Pancreas (tissue), 10 donors: ENCODE measurements at regions not wholly inside any gene's neighbourhood (a gene's known extent, or its start where the extent isn't known, plus 50 kb on each side); places are given as distances from the start of the nearest gene placed in this dataset.
A peak's percentile ranks its signal among the peaks of the same experiment; 100 is the strongest.

Source experiments
- ATAC-seq, 4 donors: fragments of 200-7000 bp; cut with Tn5 transposase; one replicate each; pipeline versions ENCODE4 v1.8.0 to v1.9.1; 2020; ENCODE audit warnings: mild to moderate bottlenecking in 4 of 4, moderate library complexity in 4 of 4
- DNase-seq, 6 donors: peaks; one replicate each; pipeline ENCODE4 v3.0.0-alpha.2; 2020
- FAIRE-seq: peaks from 2 replicates; lab custom pipeline; 2012; peaks lifted over from hg19 to GRCh38; lab: Jason Lieb, UNC
- H3K27ac ChIP-seq, 4 donors: fragments of 200-600 bp; sonication (generic); 1 replicate in 3 of 4; 2 replicates in 1 of 4; pipeline versions ENCODE4 v1.5.0 to v1.8.0; 2020
- H3K27me3 ChIP-seq, 4 donors: fragments of 200-600 bp; one replicate each; pipeline ENCODE4 v1.8.0; 2021
- H3K36me3 ChIP-seq, 3 donors: fragments of 200-600 bp; sonication (generic) in 1 of 3; one replicate each; pipeline versions ENCODE4 v1.5.0 to v1.8.0; 2020 to 2021
- H3K4me1 ChIP-seq, 3 donors: fragments of 200-600 bp; one replicate each; pipeline ENCODE4 v1.8.0; 2021
- H3K4me3 ChIP-seq, 4 donors: fragments of 200-600 bp; sonication (generic) in 2 of 4; one replicate each; pipeline versions ENCODE4 v1.5.0 to v1.8.0; 2020 to 2021
- H3K9me3 ChIP-seq, 4 donors: fragments of 200-600 bp; one replicate each; pipeline ENCODE4 v1.8.0; 2021
- CTCF ChIP-seq, 4 donors: fragments of 200-600 bp; sonication (generic) in 3 of 4; IDR thresholded peaks; one replicate each; pipeline versions ENCODE4 v1.5.0 to v1.8.0; 2021; ENCODE audit warnings: antibody characterized with exemption in 4 of 4
- WGBS, 2 donors: extraction: QIAGEN DNeasy Blood & Tissue Kit; methylation state at CpG; one replicate each; pipeline ENCODE4 v1.1.7; 2013; 5-methylcytosine and 5-hydroxymethylcytosine counted together
- intact Hi-C, 3 donors: fragments of 100-400 bp; cut with DNase I; formaldehyde crosslinking; loops; one replicate each; pipeline versions ENCODE4 v1.11.1 to v1.14.2; 2022
- donor health status: healthy with polysubstance abuse.
- donor health status: DM: no; HTN: no; CAD: no; lungs with moderate emphysema.
- donor health status: DM: no; HTN: no; CAD: no.
- donor health status: control.
- donor health status: control.
- donor health status: Bipolar disorder and iron deficiency.
- donor health status: DM: yes; HTN: yes; CAD: no.
- donor health status: DM: no; HTN: no; CAD: no.
- donor health status: DM: no; HTN: no; CAD: no.
- donor health status: DM: yes; HTN: yes; CAD: no.

GRCh38 chr11:26204101-26204500, 127.8 kb upstream of the ANO3 start:
- Histone ChIP-seq H3K4me3 (no peak overlapping the region), H3K27me3 (no peaks in the 10 kb centered on the region), H3K4me1 (no peaks in the 10 kb centered on the region), H3K36me3 (no peaks in the 10 kb centered on the region), H3K27ac (no peak overlapping the region), H3K9me3 (no peaks in the 10 kb centered on the region)
- ATAC-seq = no peak
- no peak for FAIRE-seq
- no peak for DNase-seq
- no peak for TF ChIP-seq CTCF (IDR thresholded peaks at IDR 0.05)
- WGBS, 2 donors = 60 to 61% methylated on average over 2 of the region's 2 CpGs
- intact Hi-C loops = no loop called here

GRCh38 chr11:26204839-26205238, 127.1 kb upstream of the ANO3 start:
- no peaks in the 10 kb centered on the region for H3K27me3 ChIP-seq
- ATAC-seq (no peak), FAIRE-seq (no peak), DNase-seq (no peak)
- no peak overlapping the region for H3K27ac ChIP-seq
- intact Hi-C loops = no loop called here
- no peaks in the 10 kb centered on the region for H3K4me1 ChIP-seq
- no peaks in the 10 kb centered on the region for H3K9me3 ChIP-seq
- H3K4me3 ChIP-seq = no peak overlapping the region
- no peak for TF ChIP-seq CTCF (IDR thresholded peaks at IDR 0.05)
- 60 to 69% methylated on average over 5 of the region's 5 CpGs for WGBS, 2 donors
- H3K36me3 ChIP-seq = no peaks in the 10 kb centered on the region

GRCh38 chr11:26219183-26220117, 112.5 kb upstream of the ANO3 start:
- no peak for TF ChIP-seq CTCF (IDR thresholded peaks at IDR 0.05)
- intact Hi-C loops = no loop called here
- DNase-seq (no peak), FAIRE-seq (no peak), ATAC-seq (no peak)
- Histone ChIP-seq H3K9me3 (no peaks in the 10 kb centered on the region), H3K4me3 (no peak overlapping the region), H3K4me1 (no peaks in the 10 kb centered on the region), H3K27me3 (no peaks in the 10 kb centered on the region), H3K36me3 (no peaks in the 10 kb centered on the region), H3K27ac (no peak overlapping the region)
- WGBS, 2 donors = 60 to 77% methylated on average over 4 of the region's 4 CpGs

- intact Hi-C loops = loop anchor here in 1 of 3 donors (5.0 kb wide), 1 partner anchor 243 kb away; no protein-coding TSS in a partner anchor
- TF ChIP-seq CTCF (IDR thresholded peaks at IDR 0.05) = no peak
- no peak overlapping the region for H3K4me3 ChIP-seq
- H3K27ac ChIP-seq = no peak overlapping the region
- WGBS, 2 donors = 76 to 85% methylated on average over 1 of the region's 1 CpG
- DNase-seq (no peak), FAIRE-seq (no peak), ATAC-seq (no peak)
- no peaks in the 10 kb centered on the region for H3K9me3 ChIP-seq
- H3K36me3 ChIP-seq = no peaks in the 10 kb centered on the region
- H3K27me3 ChIP-seq = no peaks in the 10 kb centered on the region
- H3K4me1 ChIP-seq = no peaks in the 10 kb centered on the region
Observed at GRCh38 chr11:26225646-26226045, 106.3 kb upstream of the ANO3 start.

GRCh38 chr11:26227301-26227746, 104.6 kb upstream of the ANO3 start:
- FAIRE-seq (peak; percentile 54), ATAC-seq (peak in 3 of 4 donors; percentile 76 to 86 (median 79)), DNase-seq (no peak)
- peak in 3 of 4 donors; percentile 10 to 35 (median 12) for TF ChIP-seq CTCF (IDR thresholded peaks at IDR 0.05)
- intact Hi-C loops = loop anchor here in 1 of 3 donors (5.0 kb wide), 1 partner anchor 245 kb away; no protein-coding TSS in a partner anchor
- no peaks in the 10 kb centered on the region for H3K36me3 ChIP-seq
- H3K9me3 ChIP-seq = no peaks in the 10 kb centered on the region
- H3K27ac ChIP-seq = no peak overlapping the region
- H3K4me1 ChIP-seq = no peaks in the 10 kb centered on the region
- H3K4me3 ChIP-seq = no peak overlapping the region
- no peaks in the 10 kb centered on the region for H3K27me3 ChIP-seq
- WGBS, 2 donors = 14 to 27% methylated on average over 5 of the region's 5 CpGs
